ENCODE measurements at regions not wholly inside any gene's neighbourhood (a gene's known extent, or its start where the extent isn't known, plus 50 kb on each side); places are given as distances from the start of the nearest gene placed in this dataset.

DNA sequence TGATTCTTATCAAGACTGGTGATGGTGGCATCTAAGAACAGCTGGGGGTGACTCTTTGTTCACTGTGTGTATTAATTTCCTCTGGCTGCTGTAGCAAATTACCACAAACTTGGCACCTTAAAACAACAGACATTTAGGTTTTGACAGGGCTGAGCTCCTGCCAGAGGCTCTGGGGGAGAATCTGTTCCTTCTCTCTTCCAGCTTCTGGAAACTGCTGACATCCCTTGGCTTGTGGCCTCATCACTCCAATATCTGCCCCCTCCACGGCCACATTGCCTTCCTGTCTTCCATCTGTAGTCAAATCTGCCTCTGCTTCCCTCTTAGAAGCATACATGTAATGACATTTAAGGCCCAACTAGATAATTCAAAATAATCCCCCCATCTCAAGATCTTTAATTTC is 274.9 kb downstream of the PRL start:
- no peak for DNase-seq (ENCODE audit: low read depth in 3 of 3)

DNA sequence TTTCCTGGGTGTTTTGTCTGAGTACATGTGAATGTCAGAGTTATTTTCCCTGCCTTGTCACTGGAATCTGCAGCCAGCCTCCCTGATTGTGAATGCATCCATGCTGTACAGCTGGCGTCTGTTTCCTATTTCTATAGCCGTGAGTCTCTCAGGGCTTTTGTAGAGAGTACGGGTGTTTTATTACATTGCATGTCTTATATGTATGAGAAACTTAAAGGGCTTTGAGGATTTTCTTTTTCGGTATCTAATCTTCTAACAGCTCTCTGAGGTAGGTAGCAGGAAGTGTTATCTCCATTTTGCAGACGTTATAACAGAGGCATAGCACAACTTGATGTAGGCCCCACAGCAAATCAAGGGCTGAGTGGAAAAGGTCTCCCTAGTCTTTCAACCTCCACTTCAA is 272.9 kb downstream of the PRL start:
- no peak for DNase-seq (ENCODE audit: low read depth in 3 of 3)

DNA sequence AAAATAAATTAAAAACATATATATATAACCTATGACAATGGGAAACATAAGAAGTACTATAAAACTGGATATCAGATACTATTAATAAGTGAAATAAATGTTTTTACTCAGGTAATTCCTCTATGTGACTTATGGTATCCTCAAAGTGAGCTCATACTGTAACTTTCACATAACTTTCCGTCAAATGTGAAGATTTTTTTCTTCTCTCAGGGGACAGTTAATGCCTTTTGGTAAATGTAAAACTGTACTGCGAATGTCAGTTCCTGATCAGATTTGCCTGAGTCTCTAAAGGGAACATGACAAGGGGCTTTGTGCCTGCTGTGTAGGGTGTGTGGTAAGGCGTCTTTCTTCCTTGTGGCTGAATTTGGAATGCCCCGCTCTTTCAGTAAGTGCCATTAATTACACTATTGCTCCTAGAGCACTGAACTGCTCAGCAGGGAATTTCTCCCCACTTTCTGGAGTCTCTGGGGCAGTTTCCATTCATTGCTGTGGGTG is 271.8 kb downstream of the PRL start:
- no peak for DNase-seq (ENCODE audit: low read depth in 3 of 3)

DNA sequence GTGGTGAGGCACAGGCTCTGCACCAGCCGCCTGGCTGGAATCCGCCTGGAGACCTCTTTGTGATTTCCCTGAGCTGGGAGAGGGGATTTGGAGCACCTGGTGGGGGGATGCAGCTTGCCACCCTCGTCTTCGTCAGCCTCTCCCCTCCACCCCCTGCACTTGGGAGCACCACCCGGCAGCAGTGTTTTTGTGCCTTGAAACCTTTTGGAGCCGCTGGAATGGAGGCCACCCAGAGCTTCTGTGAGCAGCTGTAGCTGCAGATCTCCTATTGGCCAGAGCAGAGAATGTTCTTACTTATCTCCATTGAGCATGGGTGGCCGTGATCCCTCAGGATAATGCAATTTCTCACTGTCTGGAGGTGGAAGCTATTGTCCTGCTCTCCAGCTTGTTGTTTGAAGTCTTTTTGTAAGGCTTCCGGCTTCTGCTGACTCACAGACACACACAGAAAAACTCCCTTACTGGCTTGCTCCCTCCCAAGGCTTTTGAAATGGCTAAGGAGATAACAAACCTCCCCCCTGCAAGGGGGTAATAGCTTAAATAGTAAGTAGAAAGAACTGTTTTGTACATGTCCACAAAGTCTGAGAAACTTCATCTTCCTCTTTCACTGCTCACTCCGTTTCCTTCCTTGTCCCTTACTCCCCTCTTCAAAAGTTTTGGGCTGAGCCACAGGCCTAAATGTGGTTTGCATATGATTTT is 271.2 kb downstream of the PRL start:
- DNase-seq (ENCODE audit: low read depth in 3 of 3), result no peak

DNA sequence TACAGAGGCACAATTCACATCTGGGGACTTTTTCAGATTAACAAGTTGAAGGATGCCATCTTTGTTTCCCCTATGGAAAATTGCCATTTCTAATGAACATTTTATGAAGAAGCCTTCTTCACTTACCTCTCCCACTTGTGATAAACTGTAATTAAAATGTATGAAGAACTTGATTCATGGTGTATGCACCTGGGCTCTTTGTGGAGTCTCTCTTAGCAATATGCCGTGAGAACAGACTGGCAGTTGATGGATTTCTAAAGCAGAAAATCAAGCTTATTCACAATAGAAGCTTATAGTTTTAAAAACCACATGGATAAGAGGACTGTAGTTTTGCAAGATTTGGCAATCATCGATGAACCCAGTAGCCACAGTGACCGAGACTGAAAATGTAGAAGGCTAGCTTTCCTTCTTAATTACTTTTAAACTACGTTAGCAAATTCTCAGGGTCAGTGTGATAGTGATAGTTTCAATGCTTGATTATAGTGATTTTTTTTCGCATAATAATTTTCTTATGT is 270.6 kb downstream of the PRL start:
- no peak for DNase-seq (ENCODE audit: low read depth in 3 of 3)

DNA sequence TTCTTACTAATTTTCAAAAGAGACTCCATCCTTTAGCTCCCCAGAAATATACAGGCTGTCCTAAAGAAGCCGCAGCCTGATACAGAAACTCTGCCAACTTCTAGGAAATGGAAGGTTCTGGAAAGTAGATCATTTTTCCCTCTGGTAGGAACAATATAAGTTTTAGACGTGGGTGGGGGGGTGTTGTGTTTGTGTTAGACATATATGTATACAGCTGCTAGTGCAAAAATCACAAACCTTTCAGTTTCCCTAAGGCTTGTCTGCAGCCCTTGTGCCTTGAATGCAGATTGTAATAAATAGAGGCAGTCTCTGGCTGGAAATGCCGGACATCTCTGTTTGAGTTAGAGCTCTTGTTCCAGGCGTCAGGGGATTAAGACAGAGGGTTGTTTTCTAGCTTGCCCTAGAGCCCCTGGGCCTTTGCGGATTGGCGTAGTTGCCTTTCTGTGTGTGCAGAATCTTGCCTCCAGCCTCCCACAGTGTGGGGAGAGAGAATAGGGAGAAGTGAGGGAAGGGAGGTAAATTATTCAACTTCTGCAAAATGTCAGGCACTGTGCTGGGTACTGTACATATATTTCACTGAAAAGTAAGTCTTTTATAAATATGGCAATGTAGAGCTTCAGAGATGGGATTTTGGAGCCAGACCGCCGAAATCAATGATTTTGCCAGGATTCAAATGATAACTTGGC is 269.7 kb downstream of the PRL start:
- no peak for DNase-seq (ENCODE audit: low read depth in 3 of 3)

DNA sequence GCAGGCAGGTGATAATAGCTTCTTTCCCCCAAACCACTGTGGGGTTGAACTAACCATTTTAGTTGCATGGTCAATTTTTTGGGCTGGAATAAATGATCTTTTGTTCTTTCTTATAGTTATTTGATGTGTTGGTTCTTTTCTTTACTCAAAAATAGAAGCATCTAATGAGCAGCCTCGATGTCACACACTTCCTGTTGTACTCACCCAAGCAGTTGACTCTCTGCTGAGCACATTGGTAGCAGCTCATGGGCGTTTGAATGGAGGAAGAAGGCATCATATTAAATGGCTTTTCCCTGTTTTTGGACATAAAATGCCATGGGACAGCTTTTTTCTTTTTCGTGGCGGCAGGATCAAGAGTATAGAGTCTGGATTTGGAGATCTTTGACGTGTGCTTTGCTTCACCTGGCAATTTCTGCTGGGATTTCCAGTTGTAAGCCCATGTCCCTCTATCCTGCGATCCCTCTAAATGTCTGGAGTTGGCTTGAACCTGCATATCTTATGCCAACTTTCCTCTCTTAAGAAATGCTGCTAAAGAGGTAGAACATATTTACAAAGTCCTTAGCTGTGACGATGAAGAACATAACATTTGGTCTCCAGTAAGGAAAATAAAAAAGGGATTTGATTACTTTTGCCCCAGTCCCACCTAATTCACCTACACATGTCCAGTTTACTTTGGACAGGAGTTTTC is 268.3 kb downstream of the PRL start:
- no peak for DNase-seq (ENCODE audit: low read depth in 3 of 3)

DNA sequence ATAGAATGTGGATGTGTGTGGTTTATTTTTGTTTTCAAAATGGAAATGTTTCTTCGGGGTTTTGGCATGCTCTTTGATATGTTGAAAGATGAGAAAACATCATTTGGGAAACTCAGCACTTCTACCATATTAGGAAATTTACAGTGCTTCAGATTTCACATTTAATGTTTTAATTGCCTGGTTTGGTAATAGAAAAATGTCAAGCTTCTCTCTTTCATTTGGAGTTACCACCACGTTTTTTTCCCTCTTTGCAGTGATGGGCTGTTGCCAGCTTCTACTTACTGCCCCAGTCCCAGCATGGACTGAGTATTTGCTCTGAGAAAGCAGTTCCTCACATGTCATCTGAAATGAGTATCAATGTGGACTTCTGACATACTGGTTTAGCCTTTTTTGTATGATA is 267.7 kb downstream of the PRL start:
- no peak for DNase-seq (ENCODE audit: low read depth in 3 of 3)

DNA sequence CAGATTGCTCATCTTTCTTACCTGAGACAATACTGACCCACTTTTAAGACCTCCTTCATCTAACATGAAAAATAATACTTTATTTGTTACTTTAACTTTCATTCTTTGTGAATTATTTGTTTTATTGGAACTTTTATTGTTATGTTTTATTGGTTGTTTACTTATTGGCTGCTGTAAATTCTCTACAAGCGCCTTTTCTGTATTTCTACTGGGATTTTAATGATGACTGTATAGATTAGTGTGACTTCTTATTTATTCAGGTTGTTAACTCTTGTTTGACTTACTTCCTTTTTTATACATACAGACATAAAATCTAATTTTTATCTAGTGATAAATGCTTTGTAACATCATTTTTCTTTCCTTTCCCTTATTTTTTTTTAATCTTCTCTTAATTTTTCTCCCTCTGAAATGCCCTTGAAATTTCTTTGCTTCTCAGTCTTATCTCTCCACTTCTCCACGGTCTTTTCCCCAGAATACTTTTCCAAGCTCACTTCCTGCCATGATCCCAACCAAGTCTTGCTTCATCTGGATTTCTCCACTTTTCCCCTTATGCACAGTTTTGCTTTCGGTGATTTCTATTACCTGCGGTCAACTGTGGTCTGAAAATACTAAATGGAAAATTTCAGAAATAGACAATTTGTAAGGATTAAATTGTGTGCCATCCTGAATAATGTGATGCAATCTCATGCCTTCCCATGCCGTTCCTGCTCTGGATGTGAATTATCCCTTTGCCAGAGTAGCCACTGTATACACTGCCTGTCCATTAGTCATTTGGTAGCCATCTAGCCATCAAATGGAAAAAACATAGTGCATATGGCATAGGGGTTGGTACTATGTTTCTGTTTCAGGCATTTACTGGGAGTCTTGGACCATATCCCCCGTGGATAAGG is 265.9 kb downstream of the PRL start:
- no peak for DNase-seq (ENCODE audit: low read depth in 3 of 3)

DNA sequence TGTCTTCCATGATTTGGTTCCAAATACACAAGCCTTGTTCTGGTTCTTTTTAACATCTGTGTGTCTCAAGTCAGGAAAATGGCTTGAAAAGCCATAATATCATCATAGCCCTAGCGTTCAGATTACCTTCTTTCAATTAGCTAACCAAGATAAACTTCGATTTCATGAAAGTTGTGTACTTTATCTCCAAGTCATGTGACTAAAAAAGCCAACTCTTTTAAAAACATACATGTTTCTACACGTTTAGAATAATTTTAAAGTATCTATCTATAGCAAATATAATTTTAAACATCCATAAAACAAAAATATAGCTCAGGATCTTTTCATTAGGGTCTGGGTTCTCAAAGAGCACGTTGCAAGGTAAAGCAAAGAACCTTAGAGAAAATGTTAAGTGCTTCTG is 261.1 kb downstream of the PRL start:
- no peak for DNase-seq (ENCODE audit: low read depth in 3 of 3)

DNA sequence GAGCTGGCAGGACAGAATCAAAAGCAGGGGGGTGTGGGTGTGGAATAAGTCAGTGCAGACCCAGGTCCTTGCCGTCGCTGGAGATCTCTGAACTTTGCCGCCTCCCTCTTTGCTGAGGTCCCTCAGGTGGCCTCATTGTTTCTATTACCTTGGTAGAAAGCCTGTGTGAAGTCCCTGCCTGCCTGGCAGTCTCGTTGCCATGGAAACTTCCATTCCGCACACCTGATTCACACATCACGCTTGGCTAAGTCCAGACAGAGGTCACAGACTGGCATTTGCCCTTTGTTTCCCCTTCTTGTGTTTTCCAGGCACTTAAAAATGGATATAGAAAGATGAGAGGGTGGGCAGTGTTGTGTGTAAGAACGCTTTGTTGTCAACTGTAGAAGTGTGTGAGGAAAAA is 260.6 kb downstream of the PRL start:
- no peak for DNase-seq (ENCODE audit: low read depth in 3 of 3)

DNA sequence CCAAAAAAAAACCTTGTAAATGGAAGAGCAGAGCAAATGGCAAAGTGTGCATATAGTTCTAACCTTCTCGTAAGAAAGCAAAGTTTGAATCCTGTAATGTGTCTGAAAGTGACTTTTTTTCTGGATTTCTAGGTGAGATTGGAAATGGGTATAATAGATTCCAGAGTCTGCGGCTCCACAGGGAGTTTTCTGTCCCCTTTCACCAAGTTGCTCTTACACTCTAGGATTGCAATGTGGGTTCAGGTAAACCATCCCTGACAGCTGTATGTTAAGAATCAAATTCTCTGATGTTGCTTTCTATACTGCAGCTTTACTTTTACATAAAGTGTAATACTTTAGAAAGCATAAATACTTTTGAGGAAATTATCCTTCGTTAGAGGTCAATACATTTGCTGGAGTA is 260.1 kb downstream of the PRL start:
- DNase-seq (ENCODE audit: low read depth in 3 of 3), result no peak

DNA sequence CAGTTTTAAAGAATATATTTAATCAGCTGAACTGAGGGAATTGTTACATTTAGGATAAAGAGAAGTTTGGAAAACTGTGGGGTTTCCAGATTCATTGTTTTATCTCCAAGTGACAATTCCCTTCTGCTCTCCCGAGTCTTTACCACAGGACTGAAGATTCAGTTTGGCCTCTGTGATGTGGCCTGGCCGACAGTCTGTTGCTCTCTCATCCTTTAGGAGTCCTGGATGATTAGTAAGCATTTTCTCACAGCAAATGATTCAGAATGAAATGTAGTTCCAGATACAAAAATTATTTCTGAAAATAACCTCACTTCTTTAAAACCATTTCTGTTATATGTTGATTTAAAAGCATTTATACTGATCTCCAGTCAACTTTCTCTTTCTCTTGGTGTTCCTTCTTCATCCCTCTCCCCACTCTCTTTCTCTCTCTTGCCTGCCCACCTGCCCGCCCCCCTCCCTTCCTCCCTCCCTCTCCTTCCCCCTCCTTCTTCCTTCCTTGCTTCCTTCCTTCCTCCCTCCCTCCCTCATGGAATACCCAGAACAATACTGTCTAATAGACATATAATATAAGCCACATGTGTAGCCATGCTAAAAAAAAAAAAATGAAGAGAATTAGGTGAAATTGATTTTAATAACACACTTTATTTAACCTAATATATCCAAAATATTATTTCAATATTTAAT is 254.9 kb downstream of the PRL start:
- DNase-seq (ENCODE audit: low read depth in 3 of 3), result no peak

DNA sequence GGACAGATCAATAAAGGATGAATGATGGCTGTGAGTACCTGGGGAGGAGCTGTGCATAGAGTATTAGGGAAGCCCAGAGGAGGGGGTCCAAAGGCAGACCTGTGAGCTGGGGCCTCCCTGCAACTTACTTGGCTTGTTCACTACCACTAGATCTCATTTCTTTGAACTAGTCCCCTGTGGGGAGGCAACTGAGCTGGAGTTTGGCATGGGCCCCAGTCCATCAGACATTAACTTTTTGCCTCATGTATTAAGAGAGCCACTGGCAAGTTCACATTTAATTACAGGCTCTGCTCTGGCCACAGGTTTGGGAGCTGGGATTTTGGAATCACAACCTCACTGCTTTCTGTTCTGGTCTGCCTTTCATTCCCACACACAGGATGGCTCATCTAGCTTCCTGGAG is 254.1 kb downstream of the PRL start:
- DNase-seq (ENCODE audit: low read depth in 3 of 3), result no peak

DNA sequence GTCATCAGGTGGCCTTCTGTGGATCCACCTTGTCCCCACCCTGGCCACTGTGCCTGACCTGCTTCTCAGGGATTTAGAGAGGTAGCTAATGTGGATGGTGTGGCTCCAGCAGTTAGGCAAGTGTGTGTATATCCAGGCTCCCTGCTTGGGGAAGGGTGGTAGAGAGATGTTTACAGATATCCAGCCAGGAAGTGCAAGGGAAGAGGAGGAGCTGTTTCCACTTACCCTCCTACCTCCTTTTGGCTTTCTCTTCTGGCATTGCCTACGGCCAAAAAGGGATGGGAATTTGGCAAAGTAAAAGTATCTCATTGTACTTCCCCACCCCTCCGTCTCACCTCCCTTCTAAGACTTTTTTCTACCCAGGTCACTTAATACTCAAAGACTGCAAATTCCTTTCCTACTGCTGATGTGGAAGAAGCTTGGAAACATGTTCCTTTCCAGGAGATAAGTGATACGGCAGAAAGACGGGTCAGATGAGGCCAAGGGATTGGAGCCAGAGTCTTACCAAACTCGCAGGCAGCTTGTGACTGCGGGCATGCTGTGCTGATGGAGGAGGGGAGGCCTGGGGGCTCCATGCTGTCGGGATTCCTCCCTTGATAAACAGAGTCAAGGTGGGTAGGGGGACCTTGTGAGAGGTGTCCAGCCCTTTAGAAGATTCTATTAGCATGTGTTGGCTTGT is 253.4 kb downstream of the PRL start:
- DNase-seq (ENCODE audit: low read depth in 3 of 3), result no peak

DNA sequence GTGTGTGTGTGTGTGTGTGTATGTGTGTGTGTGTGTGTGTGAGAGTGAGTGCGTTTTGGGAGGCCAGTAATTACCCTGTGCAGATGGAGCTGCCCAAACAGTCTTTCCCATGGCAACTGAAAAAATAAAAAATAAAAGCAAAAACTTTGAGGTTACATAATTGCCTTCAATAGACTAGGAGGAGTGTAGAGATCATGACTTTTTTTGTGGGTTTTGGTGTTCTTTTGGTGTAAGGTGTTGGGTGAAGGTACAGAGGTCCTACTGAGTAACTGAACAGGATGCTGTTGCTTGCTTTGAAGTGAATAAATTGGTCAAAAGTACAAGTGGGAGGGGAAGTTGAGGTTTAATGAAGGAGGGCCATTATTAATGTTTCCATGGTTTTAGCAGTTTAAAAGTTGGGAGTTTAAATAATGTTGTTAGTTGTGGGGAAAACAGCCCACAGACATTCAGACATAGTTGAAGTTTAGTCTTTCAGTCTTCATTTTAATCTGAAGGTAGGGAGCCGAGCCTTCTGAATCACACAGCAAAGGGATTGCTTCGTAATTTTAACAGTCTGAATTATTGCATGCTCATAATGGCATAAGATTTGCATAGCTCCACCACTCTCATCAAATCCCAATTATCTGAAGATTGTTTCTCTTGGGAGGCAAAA is 251.4 kb downstream of the PRL start:
- no peak for DNase-seq (ENCODE audit: low read depth in 3 of 3)

DNA sequence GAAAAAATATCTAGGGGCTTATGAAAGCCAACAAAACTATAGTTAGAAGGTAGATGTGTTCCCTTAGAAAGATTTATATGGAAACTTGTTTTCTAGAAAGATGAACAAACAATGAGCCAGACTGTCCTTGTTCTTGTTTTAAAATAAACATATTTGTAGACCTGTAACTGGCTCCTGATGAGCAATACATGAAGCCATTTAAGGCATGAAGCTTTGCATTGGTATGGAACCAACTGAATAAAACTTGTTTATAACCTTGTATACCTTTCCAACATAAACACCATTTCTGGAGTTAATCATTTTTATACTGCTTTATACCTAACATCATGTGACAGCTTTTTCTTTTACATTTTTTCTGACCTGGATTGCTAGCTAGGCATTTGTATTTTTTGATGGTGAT is 247.8 kb downstream of the PRL start:
- DNase-seq (ENCODE audit: low read depth in 3 of 3), result no peak

DNA sequence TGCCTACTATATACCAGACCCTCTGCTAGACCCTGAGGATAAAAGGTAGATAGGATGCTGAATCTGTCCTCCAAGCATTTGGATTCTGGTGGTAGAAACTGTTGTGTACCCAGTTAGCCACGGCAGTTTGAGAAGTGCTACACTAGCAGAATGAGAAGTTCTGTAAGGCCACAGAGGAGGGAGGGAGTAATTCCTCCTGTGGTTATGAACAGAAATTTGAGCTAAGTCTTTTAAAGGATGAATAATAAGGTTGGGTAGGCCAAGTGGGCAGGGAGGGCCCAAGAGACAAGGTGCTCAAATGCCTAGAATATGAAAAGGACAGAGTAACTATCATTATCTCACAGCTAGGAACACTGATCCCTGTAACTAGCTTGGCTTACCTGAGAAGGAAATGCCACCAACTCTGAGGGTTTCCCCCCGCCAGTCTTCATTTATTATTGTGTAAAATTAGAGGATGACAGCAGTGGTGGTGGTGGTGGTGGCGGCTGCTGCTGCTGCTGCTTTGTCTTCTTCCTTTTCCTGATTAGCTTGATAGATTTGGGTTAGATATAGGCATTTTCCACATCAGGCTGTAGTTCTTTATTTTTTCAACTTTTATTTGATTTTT is 243.3 kb downstream of the PRL start:
- DNase-seq (ENCODE audit: low read depth in 3 of 3), result no peak

DNA sequence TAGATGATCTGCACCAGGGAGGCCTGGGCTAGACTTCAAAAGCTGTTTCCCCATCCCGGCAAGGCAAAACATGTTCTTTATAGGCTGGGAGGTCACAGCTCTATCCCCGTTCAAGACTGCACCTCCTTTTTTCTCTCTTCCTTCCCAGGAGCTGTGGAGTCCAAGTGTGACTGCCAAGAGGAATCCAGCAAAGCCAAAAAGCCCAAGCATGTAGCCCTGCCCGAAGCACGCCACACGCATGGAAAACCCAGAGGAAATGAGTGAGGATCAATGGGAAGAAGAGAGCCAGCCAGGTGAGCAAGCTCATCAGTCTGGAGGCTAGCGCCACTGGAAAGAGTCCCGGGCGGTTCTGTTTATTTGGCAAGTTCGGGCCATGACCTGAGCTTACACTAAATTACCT is 240.4 kb downstream of the PRL start:
- DNase-seq (ENCODE audit: low read depth in 3 of 3), result no peak

DNA sequence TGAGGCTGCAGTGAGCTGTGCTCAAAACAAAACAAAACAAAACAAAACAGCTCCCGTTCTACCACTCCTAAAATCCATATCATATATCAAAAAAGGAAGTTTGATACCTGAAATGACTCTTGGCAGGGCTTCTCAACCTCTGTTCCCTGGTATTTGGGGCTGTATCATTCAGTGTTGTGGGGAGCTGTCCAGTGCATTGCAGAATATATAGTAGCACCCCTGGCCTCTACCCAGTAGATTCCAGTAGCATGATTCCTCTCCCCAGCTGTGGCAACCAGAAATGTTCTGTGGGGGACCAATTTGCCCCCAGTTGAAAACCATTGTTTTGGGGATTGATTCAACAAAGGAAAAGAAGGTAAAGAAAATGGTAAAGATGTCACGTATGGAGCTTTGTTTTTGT is 238.9 kb downstream of the PRL start:
- no peak for DNase-seq (ENCODE audit: low read depth in 3 of 3)

Data from stimulated activated CD4-positive, alpha-beta T cell treated with anti-CD3 and anti-CD28 coated beads, TNF-alpha, amount 100 ng/mL, for 4 hours (primary cell).